Breast epithelium (tissue), 4 donors: ENCODE measurements at regions not wholly inside any gene's neighbourhood (a gene's known extent, or its start where the extent isn't known, plus 50 kb on each side); places are given as distances from the start of the nearest gene placed in this dataset.
"Not testable (repeated sequence)": the region's sequence is repeated elsewhere in the genome, so short reads cannot be mapped to it uniquely, and the experiment has no call there.

ENCODE experiments used
- DNase-seq, 2 donors: peaks; one replicate each; pipeline ENCODE4 v3.0.0-alpha.2; 2019; ENCODE audit warnings: low spot score in 2 of 2
- H3K27ac ChIP-seq, 2 donors: fragments of 200-600 bp; sonication (generic) in 1 of 2; one replicate each; pipeline ENCODE4 v1.5.1; 2016 to 2019; ENCODE audit warnings: mild to moderate bottlenecking in 1 of 2
- H3K27me3 ChIP-seq, 2 donors: fragments of 200-600 bp; sonication (generic) in 1 of 2; one replicate each; pipeline versions ENCODE4 v1.5.1 to v1.6.0; 2017 to 2019; ENCODE audit warnings: control low read depth in 1 of 2, mild to moderate bottlenecking in 1 of 2
- H3K36me3 ChIP-seq: fragments of 200-600 bp; one replicate; pipeline ENCODE4 v1.5.1; 2019
- H3K4me1 ChIP-seq, 2 donors: fragments of 200-600 bp; sonication (generic); one replicate each; pipeline ENCODE4 v1.5.1; 2016 to 2019; ENCODE audit warnings: control low read depth in 1 of 2
- H3K4me3 ChIP-seq, 3 donors: fragments of 200-600 bp; sonication (generic); 1 replicate in 2 of 3; 2 replicates in 1 of 3; pipeline ENCODE4 v1.5.1; 2016 to 2019; ENCODE audit warnings: mild to moderate bottlenecking in 3 of 3, moderate library complexity in 2 of 3
- H3K9me3 ChIP-seq, 2 donors: fragments of 200-600 bp; sonication (generic) in 1 of 2; one replicate each; pipeline ENCODE4 v1.5.1; 2016 to 2019; ENCODE audit warnings: control low read depth in 1 of 2
- CTCF ChIP-seq, 3 donors: fragments of 450-650 bp; IDR thresholded peaks; one replicate each; pipeline ENCODE4 v1.5.1; 2016 to 2017; ENCODE audit warnings: antibody characterized with exemption in 3 of 3, mild to moderate bottlenecking in 3 of 3, moderate library complexity in 3 of 3
- POLR2A ChIP-seq: fragments of 450-650 bp; IDR thresholded peaks from one replicate; pipeline ENCODE4 v1.6.1; 2016; ENCODE audit warnings: antibody characterized with exemption, mild to moderate bottlenecking, moderate library complexity
- POLR2AphosphoS5 ChIP-seq, 3 donors: sonication (generic); formaldehyde crosslinking; IDR thresholded peaks; one replicate each; pipeline ENCODE4 v1.6.1; 2017; ENCODE audit warnings: antibody characterized with exemption in 3 of 3
- intact Hi-C: fragments of 100-400 bp; cut with DNase I; formaldehyde crosslinking; loops from one replicate; pipeline ENCODE4 v1.15.1; 2023; ENCODE audit warnings: low total_unique reads

GRCh38 chr20:47897461-47897860 lies 112.2 kb upstream of the SULF2 start:
- intact Hi-C loops: no loop called here

GRCh38 chr20:47892681-47893080 lies 107.4 kb upstream of the SULF2 start:
- intact Hi-C loops, H3K27me3 ChIP-seq: not testable (repeated sequence)

More at GRCh38 chr20:47897461-47897860, 112.2 kb upstream of the SULF2 start:
- no peak for DNase-seq
- H3K36me3 ChIP-seq: no peaks in the 10 kb centered on the region
- H3K4me3 ChIP-seq: no peak overlapping the region
- H3K27ac ChIP-seq: no peak overlapping the region
- no peaks in the 10 kb centered on the region for H3K27me3 ChIP-seq
- H3K4me1 ChIP-seq: no peaks in the 10 kb centered on the region
- TF ChIP-seq CTCF (IDR thresholded peaks at IDR 0.05): no peak
- TF ChIP-seq POLR2AphosphoS5 (IDR thresholded peaks at IDR 0.05): no peak
- no peak for TF ChIP-seq POLR2A
- no peaks in the 10 kb centered on the region for H3K9me3 ChIP-seq

GRCh38 chr20:47890708-47891107 lies 105.4 kb upstream of the SULF2 start:
- H3K9me3 ChIP-seq, intact Hi-C loops: not testable (repeated sequence)

More at GRCh38 chr20:47892681-47893080, 107.4 kb upstream of the SULF2 start:
- not testable (repeated sequence) for H3K4me3 ChIP-seq, H3K4me1 ChIP-seq, H3K27ac ChIP-seq, H3K36me3 ChIP-seq, DNase-seq, H3K9me3 ChIP-seq

GRCh38 chr20:47889751-47890150 lies 104.5 kb upstream of the SULF2 start:
- H3K4me1 ChIP-seq, DNase-seq, H3K4me3 ChIP-seq, H3K27ac ChIP-seq, H3K27me3 ChIP-seq, H3K36me3 ChIP-seq, H3K9me3 ChIP-seq, intact Hi-C loops: not testable (repeated sequence)

More at GRCh38 chr20:47890708-47891107, 105.4 kb upstream of the SULF2 start:
- DNase-seq, H3K27me3 ChIP-seq, H3K36me3 ChIP-seq, H3K4me1 ChIP-seq, H3K4me3 ChIP-seq, H3K27ac ChIP-seq: not testable (repeated sequence)

GRCh38 chr20:47888351-47888750 lies 103.1 kb upstream of the SULF2 start:
- intact Hi-C loops: no loop called here
- no peaks in the 10 kb centered on the region for H3K9me3 ChIP-seq
- TF ChIP-seq POLR2AphosphoS5 (IDR thresholded peaks at IDR 0.05): no peak
- TF ChIP-seq POLR2A: no peak
- no peak for TF ChIP-seq CTCF (IDR thresholded peaks at IDR 0.05)
- no peaks in the 10 kb centered on the region for H3K36me3 ChIP-seq
- H3K4me1 ChIP-seq: no peaks in the 10 kb centered on the region
- no peak for DNase-seq
- no peak overlapping the region for H3K27ac ChIP-seq
- no peak overlapping the region for H3K4me3 ChIP-seq
- no peaks in the 10 kb centered on the region for H3K27me3 ChIP-seq

- Histone ChIP-seq H3K9me3 (no peaks in the 10 kb centered on the region), H3K27me3 (no peaks in the 10 kb centered on the region), H3K36me3 (no peaks in the 10 kb centered on the region), H3K4me1 (no peaks in the 10 kb centered on the region), H3K27ac (no peak overlapping the region), H3K4me3 (no peak overlapping the region)
- TF ChIP-seq POLR2A (no peak), CTCF (IDR thresholded peaks at IDR 0.05) (no peak), POLR2AphosphoS5 (IDR thresholded peaks at IDR 0.05) (no peak)
- intact Hi-C loops: no loop called here
- DNase-seq: no peak
Measured at GRCh38 chr20:47887477-47888080, 102.3 kb upstream of the SULF2 start.

GRCh38 chr20:47887064-47887463 lies 101.8 kb upstream of the SULF2 start:
- TF ChIP-seq POLR2AphosphoS5 (IDR thresholded peaks at IDR 0.05) (no peak), POLR2A (no peak)
- intact Hi-C loops: no loop called here
- no peak for DNase-seq
- Histone ChIP-seq H3K27me3 (no peaks in the 10 kb centered on the region), H3K36me3 (no peaks in the 10 kb centered on the region), H3K27ac (no peak overlapping the region), H3K9me3 (no peaks in the 10 kb centered on the region), H3K4me3 (no peak overlapping the region), H3K4me1 (no peaks in the 10 kb centered on the region)
